ENCODE measurements at regions not wholly inside any gene's neighbourhood (a gene's known extent, or its start where the extent isn't known, plus 50 kb on each side); places are given as distances from the start of the nearest gene placed in this dataset.

DNA sequence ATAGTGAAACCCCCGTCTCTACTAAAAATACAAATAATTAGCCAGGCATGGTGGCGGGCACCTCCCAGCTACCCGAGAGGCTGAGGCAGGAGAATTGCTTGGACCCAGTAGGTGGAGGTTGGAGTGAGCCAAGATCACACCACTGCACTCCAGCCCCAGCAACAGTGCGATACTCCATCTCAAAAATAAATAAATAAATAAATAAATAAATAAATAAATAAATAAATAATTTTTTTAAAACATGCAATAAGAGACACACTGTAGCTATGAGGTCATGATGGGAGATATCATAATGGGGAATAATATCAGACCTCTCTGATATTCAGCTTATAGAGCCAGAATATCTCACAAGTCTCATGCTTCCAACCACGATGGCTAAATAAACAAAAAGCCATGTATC lies 82.3 kb downstream of the CD24 start:
- H4K20me1 ChIP-seq (ENCODE audit: control insufficient read depth, extremely low read depth, insufficient read depth, low read length) = no peaks in the 10 kb centered on the region
- no peak for DNase-seq (ENCODE audit: low read depth in 2 of 2)
- TF ChIP-seq, protein P1, sequence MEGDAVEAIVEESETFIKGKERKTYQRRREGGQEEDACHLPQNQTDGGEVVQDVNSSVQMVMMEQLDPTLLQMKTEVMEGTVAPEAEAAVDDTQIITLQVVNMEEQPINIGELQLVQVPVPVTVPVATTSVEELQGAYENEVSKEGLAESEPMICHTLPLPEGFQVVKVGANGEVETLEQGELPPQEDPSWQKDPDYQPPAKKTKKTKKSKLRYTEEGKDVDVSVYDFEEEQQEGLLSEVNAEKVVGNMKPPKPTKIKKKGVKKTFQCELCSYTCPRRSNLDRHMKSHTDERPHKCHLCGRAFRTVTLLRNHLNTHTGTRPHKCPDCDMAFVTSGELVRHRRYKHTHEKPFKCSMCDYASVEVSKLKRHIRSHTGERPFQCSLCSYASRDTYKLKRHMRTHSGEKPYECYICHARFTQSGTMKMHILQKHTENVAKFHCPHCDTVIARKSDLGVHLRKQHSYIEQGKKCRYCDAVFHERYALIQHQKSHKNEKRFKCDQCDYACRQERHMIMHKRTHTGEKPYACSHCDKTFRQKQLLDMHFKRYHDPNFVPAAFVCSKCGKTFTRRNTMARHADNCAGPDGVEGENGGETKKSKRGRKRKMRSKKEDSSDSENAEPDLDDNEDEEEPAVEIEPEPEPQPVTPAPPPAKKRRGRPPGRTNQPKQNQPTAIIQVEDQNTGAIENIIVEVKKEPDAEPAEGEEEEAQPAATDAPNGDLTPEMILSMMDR (conservative IDR thresholded peaks at IDR 0.05 in 1 of 2, IDR thresholded peaks at IDR 0.05 in 1 of 2; ENCODE audit: low read depth in 1 of 2, low read length in 2 of 2) = no peak
- no peak for TF ChIP-seq EZH2 (IDR thresholded peaks at IDR 0.05; ENCODE audit: low read length, missing control alignments)
- no peaks in the 10 kb centered on the region for H3K79me2 ChIP-seq (ENCODE audit: control insufficient read depth, insufficient read depth, low read length)
- no peak overlapping the region for H3K9ac ChIP-seq (ENCODE audit: insufficient read depth, low read length)
- H3K27ac ChIP-seq (ENCODE audit: insufficient read depth, low read length) = no peak overlapping the region
- no peaks in the 10 kb centered on the region for H3K9me3 ChIP-seq (ENCODE audit: control insufficient read depth, insufficient read depth, low read depth, low read length)
- no peaks in the 10 kb centered on the region for H3K4me1 ChIP-seq (ENCODE audit: control insufficient read depth, extremely low read depth, insufficient read depth, low read length)
- H3K4me3 ChIP-seq (replicated peaks in 1 of 4; ENCODE audit: control extremely low read depth in 1 of 4, insufficient read depth in 1 of 4, low read depth in 3 of 4, low read length in 4 of 4) = no peak overlapping the region
- no peaks in the 10 kb centered on the region for H3K27me3 ChIP-seq (ENCODE audit: control insufficient read depth, insufficient read depth, low read length)
- H3K36me3 ChIP-seq (ENCODE audit: control insufficient read depth, insufficient read depth, low read length) = no peaks in the 10 kb centered on the region
- H3K4me2 ChIP-seq (ENCODE audit: extremely low read depth, insufficient read depth, low read length) = no peak overlapping the region
- H2AFZ ChIP-seq (ENCODE audit: low read length) = no peak overlapping the region

DNA sequence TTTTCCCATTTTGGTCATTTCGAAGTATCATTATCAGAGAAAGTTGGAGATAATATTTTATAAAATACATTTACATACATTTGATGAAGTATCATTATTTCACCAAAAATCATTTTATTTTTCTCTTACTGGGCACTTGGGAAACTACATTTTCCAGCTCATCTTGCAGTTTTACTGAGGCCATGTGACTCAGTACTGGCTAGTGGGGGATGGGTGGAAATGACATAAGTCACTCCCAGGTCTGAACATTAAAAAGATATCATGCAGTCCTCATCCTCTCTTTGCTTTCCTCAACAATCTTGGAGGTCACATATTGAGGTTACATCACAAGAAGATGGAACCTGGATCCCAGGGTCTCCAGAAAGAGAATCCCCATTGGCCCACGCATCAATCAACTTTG lies 84.1 kb downstream of the CD24 start:
- TF ChIP-seq, protein P1 (conservative IDR thresholded peaks at IDR 0.05 in 1 of 2, IDR thresholded peaks at IDR 0.05 in 1 of 2; ENCODE audit: low read depth in 1 of 2, low read length in 2 of 2) = no peak
- TF ChIP-seq EZH2 (IDR thresholded peaks at IDR 0.05; ENCODE audit: low read length, missing control alignments) = no peak
- Histone ChIP-seq H3K27me3 (ENCODE audit: control insufficient read depth, insufficient read depth, low read length) (no peaks in the 10 kb centered on the region), H3K4me2 (ENCODE audit: extremely low read depth, insufficient read depth, low read length) (no peak overlapping the region), H3K4me1 (ENCODE audit: control insufficient read depth, extremely low read depth, insufficient read depth, low read length) (no peaks in the 10 kb centered on the region), H3K27ac (ENCODE audit: insufficient read depth, low read length) (no peak overlapping the region), H3K36me3 (ENCODE audit: control insufficient read depth, insufficient read depth, low read length) (no peaks in the 10 kb centered on the region), H2AFZ (ENCODE audit: low read length) (no peak overlapping the region), H3K9me3 (ENCODE audit: control insufficient read depth, insufficient read depth, low read depth, low read length) (no peaks in the 10 kb centered on the region), H3K9ac (ENCODE audit: insufficient read depth, low read length) (no peak overlapping the region), H4K20me1 (ENCODE audit: control insufficient read depth, extremely low read depth, insufficient read depth, low read length) (no peaks in the 10 kb centered on the region), H3K79me2 (ENCODE audit: control insufficient read depth, insufficient read depth, low read length) (no peaks in the 10 kb centered on the region), H3K4me3 (replicated peaks in 1 of 4; ENCODE audit: control extremely low read depth in 1 of 4, insufficient read depth in 1 of 4, low read depth in 3 of 4, low read length in 4 of 4) (no peak overlapping the region)
- no peak for DNase-seq (ENCODE audit: low read depth in 2 of 2)

- H3K9me3 ChIP-seq (ENCODE audit: control insufficient read depth, insufficient read depth, low read depth, low read length) = no peaks in the 10 kb centered on the region
- no peaks in the 10 kb centered on the region for H3K36me3 ChIP-seq (ENCODE audit: control insufficient read depth, insufficient read depth, low read length)
- H3K27me3 ChIP-seq (ENCODE audit: control insufficient read depth, insufficient read depth, low read length) = no peaks in the 10 kb centered on the region
- no peak overlapping the region for H3K4me3 ChIP-seq (replicated peaks in 1 of 4; ENCODE audit: control extremely low read depth in 1 of 4, insufficient read depth in 1 of 4, low read depth in 3 of 4, low read length in 4 of 4)
- TF ChIP-seq, protein P1 (conservative IDR thresholded peaks at IDR 0.05 in 1 of 2, IDR thresholded peaks at IDR 0.05 in 1 of 2; ENCODE audit: low read depth in 1 of 2, low read length in 2 of 2) = no peak
- TF ChIP-seq EZH2 (IDR thresholded peaks at IDR 0.05; ENCODE audit: low read length, missing control alignments) = no peak
- no peak overlapping the region for H2AFZ ChIP-seq (ENCODE audit: low read length)
- no peak overlapping the region for H3K9ac ChIP-seq (ENCODE audit: insufficient read depth, low read length)
- H3K4me2 ChIP-seq (ENCODE audit: extremely low read depth, insufficient read depth, low read length) = no peak overlapping the region
- no peak for DNase-seq (ENCODE audit: low read depth in 2 of 2)
- no peaks in the 10 kb centered on the region for H4K20me1 ChIP-seq (ENCODE audit: control insufficient read depth, extremely low read depth, insufficient read depth, low read length)
- no peak overlapping the region for H3K27ac ChIP-seq (ENCODE audit: insufficient read depth, low read length)
- H3K4me1 ChIP-seq (ENCODE audit: control insufficient read depth, extremely low read depth, insufficient read depth, low read length) = no peaks in the 10 kb centered on the region
- H3K79me2 ChIP-seq (ENCODE audit: control insufficient read depth, insufficient read depth, low read length) = no peaks in the 10 kb centered on the region
Observed at GRCh38 chr6:106889692-106890091, 84.8 kb downstream of the CD24 start.
